DMS53 (cell line): ENCODE measurements at regions not wholly inside any gene's neighbourhood (a gene's known extent, or its start where the extent isn't known, plus 50 kb on each side); places are given as distances from the start of the nearest gene placed in this dataset.

Experiments used
- DNase-seq: peaks from one replicate; lab custom pipeline; 2025; lab: John Stamatoyannopoulos, UW

DNA sequence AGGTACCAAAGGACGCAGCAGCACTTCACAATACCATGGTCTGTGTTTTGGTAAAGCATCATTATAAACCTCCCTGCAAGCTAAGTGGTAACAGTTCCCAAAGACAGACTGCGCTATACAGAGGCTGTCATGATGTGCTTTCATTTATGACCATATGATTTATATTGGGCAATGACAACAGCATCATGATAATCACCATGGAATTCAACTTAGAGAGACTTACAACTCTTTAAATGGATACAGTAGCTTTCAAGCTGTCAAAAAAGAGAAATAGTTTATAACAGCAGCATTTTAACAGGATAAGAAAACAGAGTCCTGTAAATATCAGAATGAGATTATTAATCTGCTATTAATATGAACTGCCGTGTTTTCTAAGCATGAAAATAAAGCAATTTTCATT is 341.7 kb downstream of the GPR37 start:
- DNase-seq = no peak

DNA sequence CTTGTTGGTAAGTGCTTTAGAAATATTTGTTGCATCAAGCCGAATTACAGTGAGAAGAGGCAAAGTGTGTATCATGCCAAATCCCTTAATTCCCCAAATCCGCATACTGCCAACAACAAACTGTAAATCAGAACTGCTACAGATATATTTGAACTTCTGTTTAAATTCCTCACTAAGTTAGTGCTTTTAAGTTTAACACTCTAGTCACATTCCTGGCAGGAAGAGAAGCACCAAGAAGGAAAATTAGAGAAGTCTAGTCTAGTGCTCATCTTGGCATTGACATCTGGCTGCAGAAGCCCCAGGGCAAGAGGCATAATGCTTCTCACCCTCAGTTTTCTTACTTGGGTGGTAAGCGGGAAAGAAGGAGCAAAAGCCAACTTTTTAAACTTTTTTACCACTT is 343.5 kb downstream of the GPR37 start:
- no peak for DNase-seq

- no peak for DNase-seq
Observed at GRCh38 chr7:124420367-124420766, 345.2 kb downstream of the GPR37 start.

DNA sequence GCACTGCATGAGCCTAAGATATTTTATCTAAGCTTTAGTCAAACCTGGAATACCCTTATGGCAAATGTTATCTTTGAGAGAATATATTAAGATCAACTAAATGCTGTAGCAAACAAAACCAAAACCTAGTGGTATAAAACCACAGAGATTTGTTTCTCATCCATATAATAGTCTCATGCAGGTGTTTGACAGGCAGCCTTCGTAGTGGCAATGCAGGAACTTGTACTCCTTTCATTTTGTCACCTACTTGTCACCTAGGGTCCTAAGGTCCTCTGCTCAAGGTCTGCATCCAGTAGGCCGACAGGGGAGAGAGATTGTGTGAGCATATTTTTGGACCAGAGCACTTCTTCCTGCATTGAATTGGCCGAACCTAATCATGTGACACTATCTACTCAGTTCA is 352.6 kb downstream of the GPR37 start:
- no peak for DNase-seq

- DNase-seq = no peak
Observed at GRCh38 chr7:124412531-124412930, 353.1 kb downstream of the GPR37 start.

DNA sequence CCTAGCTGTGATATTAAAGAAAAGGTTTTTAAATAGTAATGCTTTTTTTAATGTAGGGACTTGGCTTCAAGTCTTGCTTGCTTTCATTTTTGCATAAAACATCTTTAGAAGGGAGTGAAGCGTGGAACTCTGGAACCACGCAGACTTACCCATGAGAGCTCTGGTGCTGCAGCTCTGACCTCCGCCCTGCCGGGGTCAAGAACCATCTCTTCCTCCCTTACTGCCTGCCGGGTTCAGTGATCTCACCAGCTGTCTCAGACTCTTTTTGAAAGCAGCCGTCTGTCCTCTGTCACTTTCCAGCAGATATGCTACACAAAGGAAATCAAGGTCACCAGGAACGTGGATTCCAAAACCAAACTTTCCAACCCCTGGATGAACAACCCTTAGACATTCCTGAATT is 353.8 kb downstream of the GPR37 start:
- no peak for DNase-seq

GRCh38 chr7:124403587-124403986 is 362.0 kb downstream of the GPR37 start:
- no peak for DNase-seq

DNA sequence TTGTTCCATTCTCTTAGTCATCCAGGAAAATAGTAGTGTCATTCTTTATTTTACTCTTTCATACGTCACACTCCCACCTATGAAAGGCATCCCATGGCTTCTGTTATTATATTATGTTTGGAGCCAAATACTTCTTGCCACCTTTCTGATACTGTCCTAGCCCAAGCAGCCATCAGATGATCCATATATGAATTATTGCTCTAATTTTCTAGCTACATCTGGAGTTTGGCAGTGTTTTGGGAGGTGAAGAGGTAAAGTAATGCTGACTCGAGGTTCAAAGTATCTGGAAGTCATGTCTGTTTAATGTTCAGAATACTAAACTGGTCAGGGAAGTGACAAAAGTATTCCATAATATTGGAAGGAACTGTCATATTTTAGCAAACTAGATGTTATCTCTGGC is 362.5 kb downstream of the GPR37 start:
- no peak for DNase-seq

- peak; percentile 74 for DNase-seq
Observed at GRCh38 chr7:124399941-124400340, 365.7 kb downstream of the GPR37 start.

GRCh38 chr7:124398937-124399552 is 366.2 kb upstream of the TMEM229A start:
- peak; percentile 16 for DNase-seq

DNA sequence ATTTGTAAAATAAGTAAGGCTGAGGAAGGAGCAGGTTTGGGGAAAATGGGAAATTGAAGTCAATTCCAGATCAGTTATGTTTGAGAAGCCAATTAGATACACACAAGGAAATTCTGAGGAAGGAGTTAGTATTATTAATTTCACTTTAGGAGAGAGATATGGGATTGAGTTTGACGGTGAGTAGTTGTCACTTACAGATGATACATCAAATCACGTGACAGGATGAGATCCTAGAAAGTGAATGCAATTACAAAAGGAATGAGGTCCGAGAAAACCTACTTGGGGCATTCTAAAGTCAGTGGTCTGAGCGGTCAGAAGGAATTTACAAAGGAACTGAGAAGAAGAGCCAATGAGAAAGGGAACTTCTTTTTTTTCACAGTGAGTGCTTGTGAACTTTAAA is 364.3 kb upstream of the TMEM229A start:
- no peak for DNase-seq

DNA sequence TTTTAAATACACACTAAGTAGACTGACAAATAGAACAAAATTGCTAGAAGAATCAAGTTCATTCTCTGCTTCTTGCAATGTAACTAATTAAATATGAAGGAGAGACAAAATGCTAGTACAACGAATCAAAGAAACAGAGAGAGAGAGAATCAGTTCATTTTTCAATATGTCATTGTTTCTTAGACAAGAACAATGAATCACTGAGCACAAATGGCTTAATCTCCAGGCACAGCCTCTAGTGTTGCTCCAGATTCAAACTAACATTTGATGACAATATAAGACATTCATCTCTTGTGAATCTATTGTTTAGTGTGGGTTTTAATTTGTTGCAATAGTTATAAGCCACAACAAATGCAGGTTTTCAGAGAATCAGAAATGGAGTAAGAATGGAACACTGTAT is 357.4 kb upstream of the TMEM229A start:
- no peak for DNase-seq

GRCh38 chr7:124388751-124389150 is 355.9 kb upstream of the TMEM229A start:
- DNase-seq = peak; percentile 11

DNA sequence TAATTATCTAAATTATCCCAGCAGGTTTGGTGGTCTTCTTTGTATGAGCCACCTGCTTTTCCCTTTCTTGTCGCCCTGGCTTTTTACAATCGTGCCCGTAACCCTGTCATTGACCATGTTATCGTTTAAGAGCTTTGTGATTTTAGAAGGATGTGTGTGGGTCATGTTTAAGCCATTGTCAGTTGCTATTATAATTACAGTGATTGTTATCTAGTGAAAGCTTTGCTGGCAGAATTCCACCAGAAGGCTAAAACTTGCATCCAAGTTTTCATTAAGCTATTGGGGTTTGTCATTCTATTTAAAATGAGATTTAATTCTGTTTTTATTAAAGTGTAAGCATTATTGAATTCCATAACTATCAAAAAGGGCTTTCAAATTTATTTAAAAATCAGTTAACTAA is 354.2 kb upstream of the TMEM229A start:
- no peak for DNase-seq

GRCh38 chr7:124379296-124379695 is 346.4 kb upstream of the TMEM229A start:
- no peak for DNase-seq

DNA sequence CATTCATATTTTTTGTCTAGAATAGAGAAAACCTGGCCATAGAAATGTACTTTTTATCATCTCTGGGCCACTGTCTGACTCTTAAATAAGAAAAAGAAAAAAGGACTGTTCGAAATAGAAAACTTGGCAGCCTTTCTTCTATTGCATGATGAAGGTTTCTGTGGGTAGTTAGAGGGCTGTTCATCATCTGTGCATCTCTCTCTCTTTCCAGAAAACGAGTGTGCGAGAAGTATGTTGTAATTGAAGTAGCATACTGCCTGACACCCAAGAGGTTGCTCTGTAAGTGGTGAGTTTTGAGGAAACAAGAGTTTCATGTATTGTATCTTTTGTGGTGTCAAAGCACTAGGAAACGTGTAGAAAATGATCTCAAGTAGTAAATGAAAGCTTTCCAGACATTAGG is 343.2 kb upstream of the TMEM229A start:
- DNase-seq = no peak

- DNase-seq = no peak
Observed at GRCh38 chr7:124375391-124375790, 342.5 kb upstream of the TMEM229A start.

DNA sequence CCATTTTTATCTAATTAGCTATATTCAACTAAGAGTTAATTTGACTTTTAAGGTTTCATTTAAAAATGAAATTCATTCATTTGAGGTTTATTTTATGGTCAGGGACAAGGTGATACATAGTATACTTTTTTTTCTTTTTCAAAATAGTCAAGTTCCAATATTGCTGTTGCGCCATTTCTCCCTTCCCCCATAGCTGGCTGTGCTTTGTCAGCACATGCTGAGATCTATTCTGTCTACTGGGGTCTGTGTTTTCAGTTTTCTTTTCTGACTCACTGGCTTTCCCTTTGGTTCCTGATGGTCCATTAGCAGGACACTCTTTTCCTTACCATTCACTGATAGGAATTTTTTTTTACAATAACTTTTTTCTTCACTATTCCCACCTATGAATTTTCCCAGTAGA is 336.4 kb upstream of the TMEM229A start:
- no peak for DNase-seq

GRCh38 chr7:124366118-124366517 is 333.3 kb upstream of the TMEM229A start:
- no peak for DNase-seq

GRCh38 chr7:124364283-124364682 is 331.4 kb upstream of the TMEM229A start:
- DNase-seq = no peak

DNA sequence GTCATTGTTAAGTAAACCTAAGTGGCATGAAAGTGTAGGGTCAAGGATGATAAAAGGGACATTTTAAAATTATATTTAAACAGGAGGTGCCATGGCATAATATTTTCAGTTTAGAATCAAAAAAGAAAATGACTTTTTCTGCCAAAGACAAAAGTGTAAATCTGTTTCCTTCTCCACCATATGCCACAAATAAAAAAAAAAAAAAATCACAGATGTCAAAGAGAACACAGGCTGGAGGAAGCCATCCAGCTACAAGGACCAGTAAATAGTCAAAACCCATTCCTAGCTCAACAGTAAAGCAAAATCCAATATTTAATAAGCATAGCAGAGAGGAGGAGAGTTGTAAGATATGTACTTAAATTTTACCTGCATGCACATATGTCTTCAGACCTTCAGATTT is 321.3 kb upstream of the TMEM229A start:
- no peak for DNase-seq

DNA sequence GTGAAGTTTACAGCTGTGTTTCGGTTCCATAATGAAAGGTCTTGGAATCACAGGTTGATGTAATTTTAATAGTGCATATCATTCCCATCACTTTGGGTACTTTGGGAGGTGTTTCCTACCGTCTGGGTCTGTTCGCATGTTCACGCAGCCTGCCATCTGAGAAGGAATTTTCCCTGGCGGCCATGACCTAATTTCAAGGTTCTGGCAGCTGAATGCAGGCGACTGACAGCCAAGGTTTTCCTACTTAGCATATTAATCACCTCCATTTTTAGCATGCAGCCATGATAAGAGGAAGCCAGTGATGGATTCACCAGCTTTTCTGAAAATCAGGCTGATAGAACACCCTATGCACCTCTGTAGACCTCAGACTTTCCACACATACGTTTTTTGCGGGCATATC is 319.1 kb upstream of the TMEM229A start:
- no peak for DNase-seq

DNA sequence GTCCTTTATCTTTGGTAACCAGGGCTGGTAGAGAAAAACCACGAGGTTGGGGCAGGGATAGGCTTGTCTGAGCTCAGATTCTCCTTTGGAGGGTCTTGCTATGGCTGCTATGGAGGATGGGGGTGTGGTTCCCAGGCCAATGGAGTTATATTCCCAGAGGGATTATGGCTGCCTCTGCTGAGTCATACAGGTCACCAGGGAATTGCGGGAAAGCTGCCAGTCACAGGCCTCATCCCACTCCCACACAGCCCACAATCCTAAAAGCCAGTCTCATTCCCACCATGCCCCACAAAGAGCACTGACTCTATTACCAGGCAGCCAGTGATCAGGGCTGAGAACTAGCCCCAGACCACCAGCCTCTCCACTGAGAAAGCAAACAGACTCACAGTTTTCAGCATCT is 316.6 kb upstream of the TMEM229A start:
- DNase-seq = no peak

DNA sequence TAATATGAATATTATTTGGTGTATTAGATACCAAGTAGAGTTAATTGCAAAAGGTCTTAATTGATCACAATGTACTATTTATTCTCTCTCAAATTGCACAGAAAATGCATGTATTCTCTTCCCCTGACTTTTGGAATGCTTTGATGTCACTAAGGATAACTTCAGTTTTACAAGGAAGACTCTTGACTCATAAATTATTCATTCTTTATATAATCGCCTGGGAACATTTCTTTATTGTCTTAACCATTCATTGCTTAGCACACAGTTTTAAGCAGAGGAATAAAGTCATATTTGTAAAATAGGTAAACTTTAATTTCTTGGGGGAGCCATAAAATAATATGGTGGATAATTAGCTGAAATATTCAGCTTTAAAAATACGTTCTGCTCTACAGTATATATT is 306.0 kb upstream of the TMEM229A start:
- DNase-seq = no peak
